ENCODE measurements at regions not wholly inside any gene's neighbourhood (a gene's known extent, or its start where the extent isn't known, plus 50 kb on each side); places are given as distances from the start of the nearest gene placed in this dataset.

GRCh38 chr21:25127007-25127406, 480.3 kb downstream of the MRPL39 start:
- CTCF ChIA-PET = no interaction called here
- no peak for FAIRE-seq

DNA sequence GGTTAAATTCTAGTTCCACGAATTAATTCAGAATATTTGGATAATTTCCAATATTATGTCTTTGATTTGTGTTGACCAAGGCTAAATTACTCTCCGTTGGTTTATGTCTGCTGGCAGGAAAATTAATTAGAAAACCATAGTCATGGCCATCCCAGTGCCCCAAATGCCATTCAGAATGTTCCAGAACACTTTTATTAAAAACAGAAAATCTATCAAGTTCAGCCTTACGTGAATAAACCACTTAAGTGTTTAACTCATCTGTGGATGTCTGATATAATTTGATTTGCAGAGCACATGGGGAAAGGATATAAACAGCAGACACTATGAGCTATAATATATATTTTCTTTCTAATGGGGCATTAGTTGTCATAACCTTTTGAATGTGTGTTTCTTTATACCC, 480.7 kb downstream of the MRPL39 start:
- no peak for FAIRE-seq

More at GRCh38 chr21:25127007-25127406, 480.3 kb downstream of the MRPL39 start:
- ATAC-seq (no peak), DNase-seq (ENCODE audit: low read depth in 1 of 2, low spot score in 1 of 2) (no peak)
- no peak overlapping the region for H3K4me2 ChIP-seq
- no peak overlapping the region for H3K27ac ChIP-seq
- 0% methylated on average over 1 of the region's 1 CpG for WGBS (ENCODE audit: missing lambda C conversion rate)
- POLR2A ChIA-PET = no interaction called here
- H3K9me3 ChIP-seq = no peaks in the 10 kb centered on the region
- H3K4me3 ChIP-seq = no peak overlapping the region
- no peaks in the 10 kb centered on the region for H3K4me1 ChIP-seq
- TF ChIP-seq MAZ (IDR thresholded peaks at IDR 0.05; ENCODE audit: borderline replicate concordance, low read depth, low read length) = no peak
- TF ChIP-seq USF2 (IDR thresholded peaks at IDR 0.05) = no peak
- TF ChIP-seq ZSCAN20 (CRISPR knock-in tag; IDR thresholded peaks at IDR 0.05) = no peak
- no peak for TF ChIP-seq NR3C1 (IDR thresholded peaks at IDR 0.05)
- TF ChIP-seq RCOR1 (IDR thresholded peaks at IDR 0.05; ENCODE audit: low read depth, low read length) = no peak
- TF ChIP-seq FOSB (CRISPR knock-in tag; IDR thresholded peaks at IDR 0.05) = no peak
- no peak for TF ChIP-seq MYC (IDR thresholded peaks at IDR 0.05; ENCODE audit: borderline replicate concordance, low read length)
- TF ChIP-seq TFCP2L1 (CRISPR knock-in tag; IDR thresholded peaks at IDR 0.05) = no peak
- no peak for TF ChIP-seq JUNB (IDR thresholded peaks at IDR 0.05)
- TF ChIP-seq SREBF2 (IDR thresholded peaks at IDR 0.05) = no peak
- TF ChIP-seq RFX5 (IDR thresholded peaks at IDR 0.05) = no peak
- no peak for TF ChIP-seq HEYL (CRISPR knock-in tag; IDR thresholded peaks at IDR 0.05)
- no peak for TF ChIP-seq CEBPB (IDR thresholded peaks at IDR 0.05)
- TF ChIP-seq HOXB5 (CRISPR knock-in tag; IDR thresholded peaks at IDR 0.05) = no peak
- TF ChIP-seq SMC3 (IDR thresholded peaks at IDR 0.05) = no peak
- TF ChIP-seq BHLHE40 (IDR thresholded peaks at IDR 0.05; ENCODE audit: low read depth, low read length) = no peak

GRCh38 chr21:25118648-25119047, 488.6 kb downstream of the MRPL39 start:
- H3K4me2 ChIP-seq = no peak overlapping the region
- TF ChIP-seq, protein P1, sequence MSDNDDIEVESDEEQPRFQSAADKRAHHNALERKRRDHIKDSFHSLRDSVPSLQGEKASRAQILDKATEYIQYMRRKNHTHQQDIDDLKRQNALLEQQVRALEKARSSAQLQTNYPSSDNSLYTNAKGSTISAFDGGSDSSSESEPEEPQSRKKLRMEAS (IDR thresholded peaks at IDR 0.05) = no peak
- no peak for TF ChIP-seq SMC3 (IDR thresholded peaks at IDR 0.05)
- no peak for TF ChIP-seq JUNB (IDR thresholded peaks at IDR 0.05)
- TF ChIP-seq ELK1 (IDR thresholded peaks at IDR 0.05; ENCODE audit: low read depth, low read length) = no peak
- TF ChIP-seq FOXS1 (CRISPR knock-in tag; IDR thresholded peaks at IDR 0.05) = no peak
- no peak for TF ChIP-seq PBX3 (IDR thresholded peaks at IDR 0.05)
- no peak for TF ChIP-seq USF2 (IDR thresholded peaks at IDR 0.05)
- TF ChIP-seq POLR2AphosphoS2 (conservative IDR thresholded peaks at IDR 0.05; ENCODE audit: low read length) = no peak
- TF ChIP-seq CTCF (IDR thresholded peaks at IDR 0.05) = no peak
- no peak for TF ChIP-seq PHF8 (IDR thresholded peaks at IDR 0.05; ENCODE audit: borderline replicate concordance, low read depth)
- no peak for TF ChIP-seq EP300 (IDR thresholded peaks at IDR 0.05)
- no peak for TF ChIP-seq ZSCAN20 (CRISPR knock-in tag; IDR thresholded peaks at IDR 0.05)
- TF ChIP-seq GATA3 (IDR thresholded peaks at IDR 0.05; ENCODE audit: borderline replicate concordance) = no peak
- TF ChIP-seq ESRRA (IDR thresholded peaks at IDR 0.05; ENCODE audit: borderline replicate concordance, low read length) = no peak
- no peak for TF ChIP-seq MAZ (IDR thresholded peaks at IDR 0.05; ENCODE audit: borderline replicate concordance, low read depth, low read length)
- TF ChIP-seq MYC (IDR thresholded peaks at IDR 0.05; ENCODE audit: borderline replicate concordance, low read length) = no peak
- no peak for TF ChIP-seq TP53 (CRISPR knock-in tag; IDR thresholded peaks at IDR 0.05)
- no peak for TF ChIP-seq RARB (CRISPR knock-in tag; IDR thresholded peaks at IDR 0.05)
- no peak for TF ChIP-seq CHD4 (IDR thresholded peaks at IDR 0.05; ENCODE audit: borderline replicate concordance)
- ATAC-seq (no peak), DNase-seq (ENCODE audit: low read depth in 1 of 2, low spot score in 1 of 2) (no peak), FAIRE-seq (no peak)
- no peaks in the 10 kb centered on the region for H3K4me1 ChIP-seq
- no peak overlapping the region for H3K27ac ChIP-seq
- H3K9me3 ChIP-seq = no peaks in the 10 kb centered on the region
- H3K4me3 ChIP-seq = no peak overlapping the region
- ChIA-PET CTCF (no interaction called here), POLR2A (no interaction called here)
- WGBS (ENCODE audit: missing lambda C conversion rate) = 21% methylated on average over 12 of the region's 13 CpGs

More for the DNA sequence above, 480.7 kb downstream of the MRPL39 start:
- ChIA-PET CTCF (no interaction called here), POLR2A (no interaction called here)
- H3K9me3 ChIP-seq = no peaks in the 10 kb centered on the region
- 0% methylated on average over 3 of the region's 3 CpGs for WGBS (ENCODE audit: missing lambda C conversion rate)
- no peak for ATAC-seq
- H3K27ac ChIP-seq = no peak overlapping the region
- no peak overlapping the region for H3K4me2 ChIP-seq
- H3K4me3 ChIP-seq = no peak overlapping the region
- TF ChIP-seq CHD2 (IDR thresholded peaks at IDR 0.05; ENCODE audit: low read length, partially characterized antibody) = no peak
- no peak for TF ChIP-seq MAZ (IDR thresholded peaks at IDR 0.05; ENCODE audit: borderline replicate concordance, low read depth, low read length)
- TF ChIP-seq FOSB (CRISPR knock-in tag; IDR thresholded peaks at IDR 0.05) = no peak
- TF ChIP-seq NPAS2 (CRISPR knock-in tag; IDR thresholded peaks at IDR 0.05; ENCODE audit: borderline replicate concordance) = no peak
- H3K4me1 ChIP-seq = no peaks in the 10 kb centered on the region
- no peak for DNase-seq (ENCODE audit: low read depth in 1 of 2, low spot score in 1 of 2)

Measured in A549 (cell line).